GM12873 (cell line): ENCODE measurements at regions not wholly inside any gene's neighbourhood (a gene's known extent, or its start where the extent isn't known, plus 50 kb on each side); places are given as distances from the start of the nearest gene placed in this dataset.

Experiments
- TF ChIP-seq, protein P1 (sequence below): IDR thresholded peaks from 2 replicates; pipeline ENCODE4 v1.5.1; 2012; ENCODE audit warnings: low read depth, mild to moderate bottlenecking, moderate library complexity, low read length, control low read depth; ENCODE audit not compliant: insufficient read depth; ENCODE audit errors: missing control alignments

GRCh38 chrX:117400005-117400404, 716.6 kb downstream of the KLHL13 start:
- TF ChIP-seq, protein P1, sequence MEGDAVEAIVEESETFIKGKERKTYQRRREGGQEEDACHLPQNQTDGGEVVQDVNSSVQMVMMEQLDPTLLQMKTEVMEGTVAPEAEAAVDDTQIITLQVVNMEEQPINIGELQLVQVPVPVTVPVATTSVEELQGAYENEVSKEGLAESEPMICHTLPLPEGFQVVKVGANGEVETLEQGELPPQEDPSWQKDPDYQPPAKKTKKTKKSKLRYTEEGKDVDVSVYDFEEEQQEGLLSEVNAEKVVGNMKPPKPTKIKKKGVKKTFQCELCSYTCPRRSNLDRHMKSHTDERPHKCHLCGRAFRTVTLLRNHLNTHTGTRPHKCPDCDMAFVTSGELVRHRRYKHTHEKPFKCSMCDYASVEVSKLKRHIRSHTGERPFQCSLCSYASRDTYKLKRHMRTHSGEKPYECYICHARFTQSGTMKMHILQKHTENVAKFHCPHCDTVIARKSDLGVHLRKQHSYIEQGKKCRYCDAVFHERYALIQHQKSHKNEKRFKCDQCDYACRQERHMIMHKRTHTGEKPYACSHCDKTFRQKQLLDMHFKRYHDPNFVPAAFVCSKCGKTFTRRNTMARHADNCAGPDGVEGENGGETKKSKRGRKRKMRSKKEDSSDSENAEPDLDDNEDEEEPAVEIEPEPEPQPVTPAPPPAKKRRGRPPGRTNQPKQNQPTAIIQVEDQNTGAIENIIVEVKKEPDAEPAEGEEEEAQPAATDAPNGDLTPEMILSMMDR = no peak

- TF ChIP-seq, protein P1 = no peak
Measured at GRCh38 chrX:117397844-117398243, 718.8 kb downstream of the KLHL13 start.

DNA sequence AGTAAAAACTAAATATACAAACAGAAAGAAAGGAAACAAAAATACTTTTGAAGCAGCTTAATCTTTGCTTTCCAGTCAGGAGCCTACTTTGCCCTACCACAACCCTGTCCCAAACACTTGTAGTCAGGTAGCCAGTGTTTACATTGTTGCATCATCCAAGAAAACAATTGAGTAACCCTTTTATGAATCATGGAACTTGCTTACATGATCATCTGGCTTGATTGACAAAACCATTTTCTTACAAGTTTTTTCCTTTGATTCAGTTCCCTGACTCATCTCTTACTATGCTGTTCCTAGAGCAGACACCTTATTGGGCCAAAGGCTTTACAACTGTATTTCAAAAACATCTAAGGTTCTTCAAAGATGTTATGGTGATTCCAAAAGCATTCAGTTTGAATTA, 740.1 kb downstream of the KLHL13 start:
- TF ChIP-seq, protein P1 = no peak

DNA sequence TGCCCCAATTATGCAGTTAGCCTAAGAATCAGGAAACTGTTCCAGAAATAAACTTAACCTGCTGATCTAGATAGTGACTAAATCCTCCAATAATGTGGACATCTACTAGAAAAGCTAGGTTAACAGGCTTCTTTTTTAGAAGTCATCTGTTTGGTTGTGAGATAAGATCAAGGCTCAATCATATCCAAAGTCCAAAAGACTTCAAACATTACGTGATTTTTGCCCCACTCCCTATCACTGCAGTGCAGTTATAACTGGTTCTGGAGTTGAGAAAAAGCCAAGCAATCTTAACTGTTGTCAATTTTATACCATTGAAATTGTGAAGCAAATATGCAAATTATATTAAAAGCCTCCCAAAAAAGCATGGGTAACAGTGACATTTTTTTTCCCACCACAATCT, 781.4 kb downstream of the KLHL13 start:
- TF ChIP-seq, protein P1 = no peak

DNA sequence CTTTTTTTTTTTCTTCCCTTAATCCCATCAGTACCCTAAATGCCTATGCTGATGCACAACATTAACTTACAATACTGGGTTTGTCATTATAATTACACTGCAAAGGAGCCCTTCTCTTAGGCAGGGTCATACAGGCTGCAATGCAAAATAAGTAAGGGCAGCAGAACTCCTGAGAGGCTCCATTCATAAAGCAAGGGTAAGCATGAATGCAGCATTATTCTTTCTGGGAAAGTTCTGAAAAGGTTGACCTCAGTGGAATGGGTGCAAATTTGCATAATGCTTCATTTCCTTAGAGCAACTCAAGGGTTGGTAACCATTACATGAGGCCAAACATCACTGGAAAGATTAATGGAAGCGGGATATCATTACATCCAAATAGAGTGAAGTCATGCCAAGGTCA, 789.2 kb downstream of the KLHL13 start:
- TF ChIP-seq, protein P1 = no peak

DNA sequence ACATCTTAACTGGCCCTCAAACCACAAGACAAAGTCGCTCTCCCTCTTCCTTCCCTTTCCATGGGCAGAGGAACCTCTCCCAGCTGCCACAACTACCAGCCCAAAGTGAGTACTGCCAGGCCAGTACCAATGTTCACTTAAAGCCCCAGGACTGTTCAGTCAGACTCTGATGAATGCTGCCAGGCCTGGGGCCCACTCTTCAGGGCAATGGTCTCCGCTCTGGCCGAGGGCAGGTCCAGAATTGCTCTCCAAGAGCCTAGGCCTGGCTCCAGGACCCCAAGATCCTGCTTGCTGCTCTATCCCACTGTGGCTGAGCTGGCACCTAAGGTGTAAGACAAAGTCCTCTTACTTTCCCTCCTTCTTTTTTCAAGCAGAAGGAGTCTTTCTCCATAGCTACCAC, 790.9 kb downstream of the KLHL13 start:
- TF ChIP-seq, protein P1 = no peak

DNA sequence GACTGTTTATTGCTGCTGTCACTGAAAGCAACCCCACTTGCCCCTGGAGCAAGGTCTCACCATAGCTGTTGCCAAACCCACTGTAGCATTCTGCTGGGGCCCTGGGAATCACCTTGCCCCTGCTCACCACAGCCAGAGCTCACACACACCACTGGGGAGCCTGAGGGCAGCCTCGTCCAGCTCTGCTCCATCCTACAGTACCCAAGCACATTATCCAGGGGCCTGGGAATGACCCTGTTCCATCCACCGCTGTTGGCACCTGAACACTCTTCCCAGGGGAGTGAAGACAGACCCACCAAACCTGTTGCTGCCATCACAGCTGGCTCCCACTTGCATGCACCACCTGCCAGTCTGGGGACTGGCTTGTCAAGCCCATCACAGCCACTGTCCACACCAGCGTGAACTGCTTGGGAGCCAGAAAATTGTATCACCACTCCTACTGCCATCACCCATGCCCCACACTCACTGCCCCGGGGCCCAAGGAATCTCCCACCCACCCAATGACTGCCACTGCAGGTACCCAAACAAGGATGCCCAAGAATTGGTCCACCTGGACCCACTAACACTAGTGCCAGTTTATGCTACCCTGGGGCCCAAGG, 811.3 kb downstream of the KLHL13 start:
- TF ChIP-seq, protein P1 = no peak
